SK-N-SH (cell line): ENCODE measurements at regions not wholly inside any gene's neighbourhood (a gene's known extent, or its start where the extent isn't known, plus 50 kb on each side); places are given as distances from the start of the nearest gene placed in this dataset.

ENCODE experiments used
- CTCF ChIA-PET: fragments of 300-600, 350-600 bp; formaldehyde crosslinking; extraction: SDS; loops from one replicate; lab custom pipeline; 2021; lab: Yijun Ruan, JAX
- POLR2A ChIA-PET: fragments of 350-600 bp; sonication (Branson Sonifier 250); formaldehyde crosslinking; extraction: SDS; loops from one replicate; lab custom pipeline; 2020; ENCODE audit warnings: antibody characterized with exemption, inconsistent platforms; lab: Yijun Ruan, JAX
- DNase-seq: peaks from one replicate; pipeline ENCODE4 v3.0.0; 2012
- H2AFZ ChIP-seq: fragments of 200-600 bp; sonication (generic); 2 replicates; pipeline ENCODE4 v1.8.1; 2016; ENCODE audit warnings: antibody characterized with exemption, mild to moderate bottlenecking, low read depth
- H3F3A ChIP-seq: fragments of 200-600 bp; sonication (generic); replicated peaks from 2 replicates; pipeline ENCODE3; 2016; ENCODE audit warnings: antibody characterized with exemption, mild to moderate bottlenecking; ENCODE audit not compliant: insufficient read depth
- H3K27ac ChIP-seq, 2 experiments: fragments of 200-500 bp in 1 of 2; fragments of 200-600 bp in 1 of 2; sonication (Bioruptor generic) in 1 of 2; sonication (generic), shearing (Covaris generic) in 1 of 2; 2 replicates each; pipeline versions ENCODE4 v1.5.1 to v1.6.1; 2014 to 2016; ENCODE audit warnings: low read depth in 2 of 2, inconsistent platforms in 1 of 2, low read length in 1 of 2, mild to moderate bottlenecking in 1 of 2, mixed read lengths in 1 of 2
- H3K27me3 ChIP-seq: fragments of 200-600 bp; sonication (generic), shearing (Covaris generic); 2 replicates; pipeline ENCODE4 v1.6.1; 2016; ENCODE audit warnings: mixed run types; ENCODE audit not compliant: insufficient read depth
- H3K36me3 ChIP-seq, 2 experiments: fragments of 200-500 bp in 1 of 2; fragments of 200-600 bp in 1 of 2; sonication (Bioruptor generic) in 1 of 2; sonication (generic) in 1 of 2; replicated peaks in 1 of 2; 2 replicates each; pipeline versions ENCODE3 to v1.5.1; 2014 to 2016; ENCODE audit warnings: low read length in 1 of 2, mild to moderate bottlenecking in 1 of 2; ENCODE audit not compliant: insufficient read depth in 2 of 2, control insufficient read depth in 1 of 2
- H3K4me1 ChIP-seq, 2 experiments: fragments of 200-500 bp in 1 of 2; fragments of 200-600 bp in 1 of 2; sonication (Bioruptor generic) in 1 of 2; sonication (generic), shearing (Covaris generic) in 1 of 2; 2 replicates each; pipeline versions ENCODE4 v1.5.1 to v1.6.1; 2014 to 2016; ENCODE audit warnings: low read depth in 1 of 2, low read length in 1 of 2, mixed run types in 1 of 2; ENCODE audit not compliant: insufficient read depth in 2 of 2, control insufficient read depth in 1 of 2
- H3K4me2 ChIP-seq: fragments of 200-600 bp; sonication (generic), shearing (Covaris generic); 2 replicates; pipeline ENCODE4 v1.6.1; 2017; ENCODE audit warnings: mixed run types
- H3K4me3 ChIP-seq, 2 experiments: fragments of 200-500 bp in 1 of 2; fragments of 200-600 bp in 1 of 2; sonication (Bioruptor generic) in 1 of 2; sonication (generic), shearing (Covaris generic) in 1 of 2; 2 replicates each; pipeline versions ENCODE4 v1.5.1 to v1.8.1; 2014 to 2016; ENCODE audit warnings: low read depth in 2 of 2, inconsistent platforms in 1 of 2, low read length in 1 of 2, mild to moderate bottlenecking in 1 of 2, mixed read lengths in 1 of 2, moderate library complexity in 1 of 2
- H3K79me2 ChIP-seq: fragments of 200-600 bp; sonication (generic); 2 replicates; pipeline ENCODE4 v1.8.1; 2017; ENCODE audit warnings: mild to moderate bottlenecking; ENCODE audit not compliant: insufficient read depth
- H3K9ac ChIP-seq: fragments of 200-600 bp; sonication (generic); 2 replicates; pipeline ENCODE4 v1.6.1; 2017; ENCODE audit warnings: mixed run types
- H3K9me2 ChIP-seq: fragments of 200-600 bp; sonication (generic); 2 replicates; pipeline ENCODE4 v1.6.1; 2017; ENCODE audit warnings: mixed run types
- H3K9me3 ChIP-seq: fragments of 200-600 bp; sonication (generic); 2 replicates; pipeline ENCODE4 v1.6.1; 2017; ENCODE audit warnings: mixed run types, mild to moderate bottlenecking, moderate library complexity
- H4K20me1 ChIP-seq: fragments of 200-600 bp; sonication (generic); 2 replicates; pipeline ENCODE4 v1.6.1; 2017; ENCODE audit warnings: mild to moderate bottlenecking, mixed run types; ENCODE audit not compliant: insufficient read depth
- ELF1 ChIP-seq: IDR thresholded peaks from 2 replicates; pipeline ENCODE4 v1.4.0; 2012
- FOSL2 ChIP-seq: IDR thresholded peaks from 2 replicates; pipeline ENCODE4 v1.4.0; 2012; ENCODE audit warnings: low read depth, mild to moderate bottlenecking, moderate library complexity, borderline replicate concordance
- FOXJ3 ChIP-seq: sonication (generic); formaldehyde crosslinking; IDR thresholded peaks from 2 replicates; pipeline ENCODE4 v1.5.1; 2020; ENCODE audit warnings: mild to moderate bottlenecking, missing genetic modification reagents
- FOXM1 ChIP-seq: IDR thresholded peaks from 2 replicates; pipeline ENCODE4 v1.4.0; 2012; ENCODE audit warnings: low read depth, mild to moderate bottlenecking
- MXI1 ChIP-seq: IDR thresholded peaks from 2 replicates; pipeline ENCODE4 v1.6.1; 2012; ENCODE audit warnings: mild to moderate bottlenecking, low read depth, low read length, improper control_type of control experiment
- NRF1 ChIP-seq: IDR thresholded peaks from 2 replicates; pipeline ENCODE4 v1.6.1; 2012; ENCODE audit warnings: low read depth, mild to moderate bottlenecking, low read length
- POLR2AphosphoS5 ChIP-seq: IDR thresholded peaks from 2 replicates; pipeline ENCODE4 v1.6.1; 2012; ENCODE audit warnings: low read depth, low read length
- RXRA ChIP-seq: IDR thresholded peaks from 2 replicates; pipeline ENCODE4 v1.4.0; 2012; ENCODE audit warnings: low read depth, mild to moderate bottlenecking, borderline replicate concordance
- TAF1 ChIP-seq: IDR thresholded peaks from 2 replicates; pipeline ENCODE4 v1.6.1; 2012; ENCODE audit warnings: low read depth, mild to moderate bottlenecking, low read length, moderate library complexity, borderline replicate concordance
- YY1 ChIP-seq: IDR thresholded peaks from 2 replicates; pipeline ENCODE4 v1.4.0; 2012; ENCODE audit warnings: low read depth, mild to moderate bottlenecking
- WGBS: methylation state at CpG from one replicate; pipeline ENCODE4 v1.1.6; 2017; ENCODE audit warnings: low lambda C conversion rate; 5-methylcytosine and 5-hydroxymethylcytosine counted together
- TF ChIP-seq, protein P1 (sequence below): fragments of 150-350 bp; IDR thresholded peaks from 2 replicates; pipeline ENCODE4 v1.6.1; 2017; ENCODE audit warnings: antibody characterized with exemption, low read length, low read depth, borderline replicate concordance
- TF ChIP-seq, protein P2 (sequence below): IDR thresholded peaks from 2 replicates; pipeline ENCODE4; 2012
- TF ChIP-seq, protein P3 (sequence below): IDR thresholded peaks from 2 replicates; pipeline ENCODE4 v1.6.1; 2012; ENCODE audit warnings: mild to moderate bottlenecking, low read depth, low read length, moderate library complexity
- TF ChIP-seq, protein P4 (sequence below): fragments of 150-350 bp; IDR thresholded peaks from 2 replicates; pipeline ENCODE4 v1.6.1; 2016; ENCODE audit warnings: mild to moderate bottlenecking, low read depth, low read length
- TF ChIP-seq, protein P5 (sequence below): IDR thresholded peaks from 2 replicates; pipeline ENCODE4 v1.4.0; 2012; ENCODE audit warnings: low read depth

DNA sequence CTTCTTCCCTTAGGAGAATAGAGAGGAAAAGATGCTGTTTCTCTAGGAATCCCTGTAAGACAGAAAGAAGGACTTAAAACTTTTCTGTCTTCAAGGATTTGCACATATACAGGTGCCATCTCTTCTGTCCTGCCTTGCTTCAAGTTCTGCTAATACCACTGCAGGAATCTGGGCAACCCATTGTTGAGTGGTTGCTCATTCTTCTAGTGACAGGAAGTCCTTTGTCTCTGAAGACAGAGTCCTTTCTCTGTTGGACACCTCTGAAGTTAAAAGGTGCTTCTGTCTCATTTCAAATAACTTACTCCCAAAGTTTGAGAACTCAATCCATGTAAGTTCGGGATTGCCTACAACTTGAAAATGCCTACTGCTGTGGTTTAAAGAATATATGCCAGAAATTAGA, 114.4 kb upstream of the TMTC4 start:
- Histone ChIP-seq H3F3A (no peaks in the 10 kb centered on the region), H3K27me3 (no peaks in the 10 kb centered on the region), H4K20me1 (no peaks in the 10 kb centered on the region), H3K4me1 (no peaks in the 10 kb centered on the region; a peak in 2 of 4 replicates), H3K27ac (no peak overlapping the region), H3K9me2 (no peaks in the 10 kb centered on the region), H3K4me2 (no peak overlapping the region), H3K4me3 (no peak overlapping the region), H3K9me3 (no peaks in the 10 kb centered on the region), H2AFZ (no peak overlapping the region), H3K36me3 (no peaks in the 10 kb centered on the region), H3K79me2 (no peaks in the 10 kb centered on the region), H3K9ac (no peak overlapping the region)
- TF ChIP-seq, protein P1, sequence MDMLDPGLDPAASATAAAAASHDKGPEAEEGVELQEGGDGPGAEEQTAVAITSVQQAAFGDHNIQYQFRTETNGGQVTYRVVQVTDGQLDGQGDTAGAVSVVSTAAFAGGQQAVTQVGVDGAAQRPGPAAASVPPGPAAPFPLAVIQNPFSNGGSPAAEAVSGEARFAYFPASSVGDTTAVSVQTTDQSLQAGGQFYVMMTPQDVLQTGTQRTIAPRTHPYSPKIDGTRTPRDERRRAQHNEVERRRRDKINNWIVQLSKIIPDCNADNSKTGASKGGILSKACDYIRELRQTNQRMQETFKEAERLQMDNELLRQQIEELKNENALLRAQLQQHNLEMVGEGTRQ, result no peak
- TF ChIP-seq NRF1 (no peak), ELF1 (no peak), MXI1 (no peak), POLR2AphosphoS5 (no peak), FOSL2 (no peak), TAF1 (no peak), FOXJ3 (CRISPR knock-in tag) (no peak), RXRA (no peak), YY1 (no peak), FOXM1 (no peak)
- TF ChIP-seq, protein P2, sequence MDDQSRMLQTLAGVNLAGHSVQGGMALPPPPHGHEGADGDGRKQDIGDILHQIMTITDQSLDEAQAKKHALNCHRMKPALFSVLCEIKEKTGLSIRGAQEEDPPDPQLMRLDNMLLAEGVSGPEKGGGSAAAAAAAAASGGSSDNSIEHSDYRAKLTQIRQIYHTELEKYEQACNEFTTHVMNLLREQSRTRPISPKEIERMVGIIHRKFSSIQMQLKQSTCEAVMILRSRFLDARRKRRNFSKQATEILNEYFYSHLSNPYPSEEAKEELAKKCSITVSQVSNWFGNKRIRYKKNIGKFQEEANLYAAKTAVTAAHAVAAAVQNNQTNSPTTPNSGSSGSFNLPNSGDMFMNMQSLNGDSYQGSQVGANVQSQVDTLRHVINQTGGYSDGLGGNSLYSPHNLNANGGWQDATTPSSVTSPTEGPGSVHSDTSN, result no peak
- TF ChIP-seq, protein P3, sequence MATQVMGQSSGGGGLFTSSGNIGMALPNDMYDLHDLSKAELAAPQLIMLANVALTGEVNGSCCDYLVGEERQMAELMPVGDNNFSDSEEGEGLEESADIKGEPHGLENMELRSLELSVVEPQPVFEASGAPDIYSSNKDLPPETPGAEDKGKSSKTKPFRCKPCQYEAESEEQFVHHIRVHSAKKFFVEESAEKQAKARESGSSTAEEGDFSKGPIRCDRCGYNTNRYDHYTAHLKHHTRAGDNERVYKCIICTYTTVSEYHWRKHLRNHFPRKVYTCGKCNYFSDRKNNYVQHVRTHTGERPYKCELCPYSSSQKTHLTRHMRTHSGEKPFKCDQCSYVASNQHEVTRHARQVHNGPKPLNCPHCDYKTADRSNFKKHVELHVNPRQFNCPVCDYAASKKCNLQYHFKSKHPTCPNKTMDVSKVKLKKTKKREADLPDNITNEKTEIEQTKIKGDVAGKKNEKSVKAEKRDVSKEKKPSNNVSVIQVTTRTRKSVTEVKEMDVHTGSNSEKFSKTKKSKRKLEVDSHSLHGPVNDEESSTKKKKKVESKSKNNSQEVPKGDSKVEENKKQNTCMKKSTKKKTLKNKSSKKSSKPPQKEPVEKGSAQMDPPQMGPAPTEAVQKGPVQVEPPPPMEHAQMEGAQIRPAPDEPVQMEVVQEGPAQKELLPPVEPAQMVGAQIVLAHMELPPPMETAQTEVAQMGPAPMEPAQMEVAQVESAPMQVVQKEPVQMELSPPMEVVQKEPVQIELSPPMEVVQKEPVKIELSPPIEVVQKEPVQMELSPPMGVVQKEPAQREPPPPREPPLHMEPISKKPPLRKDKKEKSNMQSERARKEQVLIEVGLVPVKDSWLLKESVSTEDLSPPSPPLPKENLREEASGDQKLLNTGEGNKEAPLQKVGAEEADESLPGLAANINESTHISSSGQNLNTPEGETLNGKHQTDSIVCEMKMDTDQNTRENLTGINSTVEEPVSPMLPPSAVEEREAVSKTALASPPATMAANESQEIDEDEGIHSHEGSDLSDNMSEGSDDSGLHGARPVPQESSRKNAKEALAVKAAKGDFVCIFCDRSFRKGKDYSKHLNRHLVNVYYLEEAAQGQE, result no peak
- TF ChIP-seq, protein P4, sequence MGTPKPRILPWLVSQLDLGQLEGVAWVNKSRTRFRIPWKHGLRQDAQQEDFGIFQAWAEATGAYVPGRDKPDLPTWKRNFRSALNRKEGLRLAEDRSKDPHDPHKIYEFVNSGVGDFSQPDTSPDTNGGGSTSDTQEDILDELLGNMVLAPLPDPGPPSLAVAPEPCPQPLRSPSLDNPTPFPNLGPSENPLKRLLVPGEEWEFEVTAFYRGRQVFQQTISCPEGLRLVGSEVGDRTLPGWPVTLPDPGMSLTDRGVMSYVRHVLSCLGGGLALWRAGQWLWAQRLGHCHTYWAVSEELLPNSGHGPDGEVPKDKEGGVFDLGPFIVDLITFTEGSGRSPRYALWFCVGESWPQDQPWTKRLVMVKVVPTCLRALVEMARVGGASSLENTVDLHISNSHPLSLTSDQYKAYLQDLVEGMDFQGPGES, result no peak
- TF ChIP-seq, protein P5, sequence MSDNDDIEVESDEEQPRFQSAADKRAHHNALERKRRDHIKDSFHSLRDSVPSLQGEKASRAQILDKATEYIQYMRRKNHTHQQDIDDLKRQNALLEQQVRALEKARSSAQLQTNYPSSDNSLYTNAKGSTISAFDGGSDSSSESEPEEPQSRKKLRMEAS, result no peak
- WGBS, result 63% methylated on average over 1 of the region's 1 CpG
- ChIA-PET POLR2A (no interaction called here), CTCF (no interaction called here)
- no peak for DNase-seq
